Mammary epithelial cell (primary cell): ENCODE measurements at regions not wholly inside any gene's neighbourhood (a gene's known extent, or its start where the extent isn't known, plus 50 kb on each side); places are given as distances from the start of the nearest gene placed in this dataset.

Experiments
- CTCF ChIP-seq, 2 donors: IDR thresholded peaks in 1 of 2; conservative IDR thresholded peaks in 1 of 2; 2 replicates each; pipeline ENCODE4 v1.5.1; 2011 to 2012; ENCODE audit warnings: inconsistent platforms in 2 of 2, low read length in 2 of 2, mild to moderate bottlenecking in 2 of 2, control low read depth in 1 of 2, low read depth in 1 of 2; ENCODE audit not compliant: insufficient read depth in 1 of 2; ENCODE audit errors: extremely low read depth in 1 of 2
- EZH2 ChIP-seq: IDR thresholded peaks from 2 replicates; pipeline ENCODE4 v1.6.1; 2012; ENCODE audit warnings: low read length, inconsistent platforms, borderline replicate concordance

- no peak for TF ChIP-seq CTCF (conservative IDR thresholded peaks at IDR 0.05 in 1 of 2, IDR thresholded peaks at IDR 0.05 in 1 of 2; ENCODE audit: extremely low read depth in 1 of 2, insufficient read depth in 1 of 2, low read depth in 1 of 2, low read length in 2 of 2)
- TF ChIP-seq EZH2, result no peak
Observed at GRCh38 chr11:122220321-122220720, 104.3 kb upstream of the BLID start.
